Erythroblast (primary cell): ENCODE measurements at regions not wholly inside any gene's neighbourhood (a gene's known extent, or its start where the extent isn't known, plus 50 kb on each side); places are given as distances from the start of the nearest gene placed in this dataset.
"Not testable (repeated sequence)": the region's sequence is repeated elsewhere in the genome, so short reads cannot be mapped to it uniquely, and the experiment has no call there.

Experiments used
- GATA1 ChIP-seq: IDR thresholded peaks from 2 replicates; pipeline ENCODE4 v1.6.1; 2011; ENCODE audit warnings: low read depth, mild to moderate bottlenecking, control low read depth, low read length, moderate library complexity
- POLR2A ChIP-seq: IDR thresholded peaks from 2 replicates; pipeline ENCODE4 v1.6.1; 2011; ENCODE audit warnings: mild to moderate bottlenecking, low read length

DNA sequence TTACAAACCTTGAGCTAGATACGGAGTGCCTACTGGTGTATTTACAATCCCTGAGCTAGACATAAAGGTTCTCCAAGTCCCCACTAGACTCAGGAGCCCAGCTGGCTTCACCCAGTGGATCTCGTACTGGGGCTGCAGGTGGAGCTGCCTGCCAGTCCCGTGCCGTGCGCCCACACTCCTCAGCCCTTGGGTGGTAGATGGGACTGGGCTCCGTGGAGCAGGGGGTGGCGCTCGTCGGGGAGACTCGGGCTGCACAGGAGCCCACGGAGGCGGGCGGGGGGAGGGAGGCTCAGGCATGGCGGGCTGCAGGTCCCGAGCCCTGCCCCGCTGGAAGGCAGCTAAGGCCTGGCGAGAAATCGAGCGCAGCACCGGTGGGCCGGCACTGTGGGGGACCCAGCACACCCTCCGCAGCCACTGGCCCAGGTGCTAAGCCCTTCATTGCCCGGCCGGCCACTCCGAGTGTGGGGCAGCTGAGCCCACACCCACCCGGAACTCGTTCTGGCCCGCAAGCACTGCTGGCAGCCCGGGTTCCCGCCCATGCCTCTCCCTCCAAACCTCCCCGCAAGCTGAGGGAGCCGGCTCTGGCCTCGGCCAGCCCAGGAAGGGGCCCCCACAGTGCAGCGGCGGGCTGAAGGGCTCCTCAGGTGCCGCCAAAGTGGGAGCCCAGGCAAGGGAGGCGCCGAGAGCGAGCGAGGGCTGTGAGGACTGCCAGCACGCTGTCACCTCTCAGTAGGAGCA is 164.2 kb upstream of the TEX13C start:
- not testable (repeated sequence) for TF ChIP-seq POLR2A, GATA1
